HG03095 (cell line): ENCODE measurements at regions not wholly inside any gene's neighbourhood (a gene's known extent, or its start where the extent isn't known, plus 50 kb on each side); places are given as distances from the start of the nearest gene placed in this dataset.
"Not testable (repeated sequence)": the region's sequence is repeated elsewhere in the genome, so short reads cannot be mapped to it uniquely, and the experiment has no call there.

Experiments used
- ATAC-seq: cut with Tn5 transposase; IDR thresholded peaks from one replicate; pipeline ENCODE4 v1.9.1; 2021; ENCODE audit warnings: moderate library complexity; ENCODE audit not compliant: unreplicated experiment

GRCh38 chr3:88000853-88001252, 58.0 kb downstream of the CGGBP1 start:
- no peak for ATAC-seq

DNA sequence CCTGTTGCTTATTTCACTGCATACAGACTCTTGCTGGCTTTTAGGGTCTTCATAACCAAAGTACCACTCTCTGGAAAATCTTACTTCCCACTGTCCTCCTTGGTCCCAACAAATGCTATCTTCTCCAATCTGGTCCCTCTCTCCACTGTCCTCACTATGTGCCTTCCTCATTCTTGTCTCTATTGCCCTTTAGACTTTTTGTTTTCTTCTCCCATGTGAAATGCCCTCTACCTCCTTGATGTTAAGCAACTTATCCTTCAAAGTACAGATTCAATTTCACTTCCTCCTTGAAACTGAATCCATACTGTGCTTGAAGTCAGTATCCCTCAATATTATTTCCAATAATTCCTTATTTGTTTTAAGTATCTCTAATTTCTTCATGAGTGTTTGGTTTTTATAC, 60.8 kb downstream of the CGGBP1 start:
- ATAC-seq: no peak

- peak; percentile 77 for ATAC-seq
Measured at GRCh38 chr3:87997298-87997697, 61.5 kb downstream of the CGGBP1 start.

GRCh38 chr3:87996882-87997281, 61.9 kb downstream of the CGGBP1 start:
- ATAC-seq: peak; percentile 16

DNA sequence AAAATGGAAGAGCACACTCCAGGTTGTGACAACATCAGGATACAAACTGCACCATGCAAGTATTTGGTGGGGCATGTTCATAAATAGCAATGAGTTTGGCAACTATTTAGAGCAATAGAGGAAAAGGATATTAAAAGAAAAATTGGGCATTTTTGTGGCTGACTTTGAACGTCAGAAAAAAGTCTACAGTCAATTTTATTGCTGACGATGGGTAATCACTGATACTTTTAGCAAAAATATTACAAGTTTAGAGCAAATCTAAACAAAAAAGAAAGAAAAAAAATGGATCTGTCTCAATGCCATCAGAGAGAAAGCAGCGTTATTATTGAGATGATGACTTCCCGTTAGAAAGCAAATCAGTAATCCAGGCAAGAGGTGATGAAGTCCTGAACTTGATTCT, 65.2 kb downstream of the CGGBP1 start:
- ATAC-seq: no peak

DNA sequence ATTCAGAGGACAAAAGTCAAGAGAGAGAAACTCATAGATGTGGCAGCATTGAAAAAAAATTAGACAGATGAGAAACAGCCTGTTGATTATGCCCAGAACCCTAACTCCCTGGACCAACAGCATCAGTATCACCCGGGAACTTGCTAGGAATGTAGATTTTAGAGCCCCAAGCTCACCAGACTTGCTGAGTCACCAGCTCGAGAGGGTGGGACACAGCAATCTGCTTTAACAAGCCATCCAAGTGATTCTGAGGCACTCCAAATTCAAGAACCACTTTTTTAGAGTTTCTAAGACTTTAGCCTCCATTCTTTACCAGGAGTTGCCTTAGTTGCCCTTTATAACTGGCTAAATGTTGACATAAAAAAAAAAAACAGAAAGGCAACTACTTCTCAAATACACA, 70.9 kb downstream of the CGGBP1 start:
- no peak for ATAC-seq

DNA sequence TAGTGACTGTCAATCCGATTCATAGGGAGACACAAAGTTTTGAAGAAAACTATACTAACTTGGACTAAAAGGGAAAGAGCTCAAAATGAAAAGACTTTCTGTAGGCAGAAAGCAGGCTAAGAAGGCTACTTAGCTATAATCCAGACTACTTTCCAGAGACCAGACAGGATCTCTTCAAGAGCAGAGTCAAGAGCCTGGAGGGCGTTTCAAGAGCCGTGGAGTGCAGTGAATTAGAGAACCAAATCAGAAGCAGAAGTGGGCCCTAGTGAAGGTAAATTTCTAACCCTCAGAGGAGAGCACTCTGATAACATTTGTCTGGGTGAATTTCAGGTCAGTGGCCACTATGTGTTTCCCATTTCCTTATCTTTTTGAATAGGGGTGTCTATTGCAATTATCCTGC, 76.4 kb downstream of the CGGBP1 start:
- no peak for ATAC-seq

- no peak for ATAC-seq
Measured at GRCh38 chr3:87979527-87979926, 79.3 kb downstream of the CGGBP1 start.

DNA sequence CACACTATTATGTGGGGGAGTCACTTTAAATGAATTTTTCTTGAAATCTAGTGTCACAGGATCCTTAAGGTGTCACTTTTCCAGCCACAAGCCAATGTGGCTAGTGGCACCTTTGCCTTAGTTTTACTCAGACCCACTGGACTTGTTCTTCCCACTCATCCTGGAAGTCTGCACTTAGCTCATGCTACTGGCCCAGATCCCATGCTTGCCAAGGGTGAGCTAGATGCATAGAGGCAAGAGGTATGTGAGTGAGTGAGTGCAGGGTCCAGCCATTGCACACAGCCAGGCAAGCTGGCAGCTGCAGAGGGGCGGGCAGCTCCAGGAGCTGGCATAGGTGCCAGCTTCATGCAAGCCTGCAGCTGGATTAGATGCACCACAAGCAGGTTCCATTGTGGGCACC, 81.0 kb downstream of the CGGBP1 start:
- no peak for ATAC-seq

- no peak for ATAC-seq
Measured at GRCh38 chr3:87975716-87976115, 83.1 kb downstream of the CGGBP1 start.

DNA sequence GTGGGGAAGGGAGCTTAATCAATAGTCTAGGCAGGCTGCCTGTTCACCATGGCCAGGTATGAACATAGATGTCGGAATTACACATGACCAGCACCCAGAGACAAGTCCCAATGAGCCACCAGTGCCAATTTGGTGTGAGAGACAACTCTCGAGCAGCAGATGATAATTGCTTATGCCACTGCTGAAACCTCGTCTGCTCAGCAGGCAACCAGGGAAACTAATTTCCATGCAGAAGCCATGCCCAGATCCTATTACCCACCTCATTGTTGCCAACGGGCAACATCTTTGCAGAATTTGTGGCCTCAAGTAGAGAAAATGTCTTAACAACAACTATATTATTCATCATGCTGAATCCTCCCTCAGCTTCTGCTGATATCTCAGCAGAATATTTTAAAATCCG, 84.9 kb downstream of the CGGBP1 start:
- ATAC-seq: no peak

- ATAC-seq: no peak
Measured at GRCh38 chr3:87969620-87970019, 89.2 kb downstream of the CGGBP1 start.

GRCh38 chr3:87968668-87969067, 90.1 kb downstream of the CGGBP1 start:
- ATAC-seq: no peak

GRCh38 chr3:87958289-87958688, 100.5 kb downstream of the CGGBP1 start:
- no peak for ATAC-seq

DNA sequence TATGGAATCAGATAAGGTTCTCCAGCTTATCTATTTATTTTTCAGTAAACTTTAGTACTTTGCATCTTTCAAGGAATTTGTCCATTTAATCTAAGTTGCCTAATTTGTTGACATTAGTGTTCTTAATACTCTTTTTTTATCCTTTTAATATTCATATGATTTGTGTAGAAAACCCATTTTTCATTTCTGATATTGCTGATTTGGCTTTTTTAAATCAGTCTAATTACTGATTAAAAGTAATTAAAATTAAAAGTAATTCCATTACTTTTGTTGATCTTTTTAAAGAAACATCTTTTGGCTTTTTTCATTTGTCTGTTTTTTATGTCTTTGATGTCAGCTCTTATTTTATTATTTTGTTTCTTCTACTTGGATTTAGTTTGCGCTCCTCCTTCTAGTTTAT, 101.2 kb downstream of the CGGBP1 start:
- ATAC-seq: no peak

- ATAC-seq: peak; percentile 67
Measured at GRCh38 chr3:87949879-87950208, 109.0 kb downstream of the CGGBP1 start.

- ATAC-seq: peak; percentile 82
Measured at GRCh38 chr3:87949189-87949878, 109.5 kb downstream of the CGGBP1 start.

- ATAC-seq: not testable (repeated sequence)
Measured at GRCh38 chr3:87946007-87946406, 112.8 kb downstream of the CGGBP1 start.

DNA sequence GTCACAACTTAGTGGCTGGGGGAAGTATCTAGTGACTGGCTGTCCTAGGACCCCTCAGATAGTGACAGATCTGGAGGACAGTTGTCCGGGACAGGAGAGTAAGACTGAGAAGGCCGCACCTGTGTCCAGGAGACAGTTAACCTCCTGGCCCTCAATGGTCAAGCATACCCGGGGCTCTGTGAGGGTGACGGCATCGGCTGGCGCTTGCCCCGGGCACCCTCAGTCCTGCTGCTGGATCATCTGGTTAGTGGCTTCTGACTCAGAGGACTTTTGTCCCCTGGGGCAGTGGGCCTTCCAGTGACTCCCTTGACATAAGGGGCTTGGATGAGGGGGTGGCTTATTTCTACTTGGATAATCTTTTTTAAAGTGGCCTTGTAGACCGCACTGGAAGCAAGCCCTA, 116.5 kb downstream of the CGGBP1 start:
- ATAC-seq: not testable (repeated sequence)

- no peak for ATAC-seq
Measured at GRCh38 chr3:87924485-87924884, 134.3 kb downstream of the CGGBP1 start.

GRCh38 chr3:87920549-87920948, 138.3 kb downstream of the CGGBP1 start:
- no peak for ATAC-seq

DNA sequence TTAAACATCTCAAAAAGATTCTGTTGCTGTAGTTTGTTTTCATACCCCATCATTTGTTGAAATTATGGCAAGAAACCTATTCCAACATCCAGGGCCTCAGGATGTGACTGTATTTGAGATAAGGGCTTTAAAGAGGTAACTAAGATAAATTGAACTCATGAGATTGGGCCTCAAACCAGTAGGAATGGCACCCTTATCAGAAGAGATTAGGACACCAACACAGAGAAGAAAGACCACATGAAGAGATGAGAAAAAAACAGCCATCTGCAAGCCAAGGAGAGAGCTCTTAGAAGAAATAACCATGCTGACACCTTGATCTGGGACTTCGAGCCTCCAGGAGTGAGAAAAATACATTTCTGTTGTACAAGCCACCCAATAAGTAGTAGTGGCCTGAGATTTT, 157.7 kb downstream of the CGGBP1 start:
- no peak for ATAC-seq

DNA sequence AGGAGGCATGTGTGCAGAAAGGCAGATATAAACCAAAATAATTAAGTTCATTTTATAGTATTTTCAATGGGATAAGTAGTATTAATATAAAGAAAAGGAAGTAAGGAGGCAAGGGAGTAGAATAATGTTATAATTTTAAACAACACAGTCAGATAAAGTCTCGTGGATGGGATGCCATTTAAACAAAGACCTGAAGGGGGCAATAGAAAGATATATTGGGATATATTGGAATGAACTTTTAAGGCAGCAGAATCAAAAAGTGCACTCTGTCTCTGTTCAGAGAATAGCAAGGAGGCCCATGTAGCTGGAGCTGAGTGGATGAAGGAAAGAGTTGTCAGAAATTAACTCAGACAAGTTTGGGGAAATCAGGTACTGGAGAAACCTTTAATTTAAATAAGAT, 158.7 kb downstream of the CGGBP1 start:
- ATAC-seq: no peak
